T1000 (cell line): ENCODE measurements at regions not wholly inside any gene's neighbourhood (a gene's known extent, or its start where the extent isn't known, plus 50 kb on each side); places are given as distances from the start of the nearest gene placed in this dataset.

Experiments
- DNase-seq: peaks from one replicate; lab custom pipeline; 2025; ENCODE audit warnings: mixed read lengths; lab: John Stamatoyannopoulos, UW

GRCh38 chr20:20933142-20933958 is 172.8 kb downstream of the LINC00237 start:
- no peak for DNase-seq

GRCh38 chr20:20932156-20932555 is 174.0 kb downstream of the LINC00237 start:
- DNase-seq = no peak

DNA sequence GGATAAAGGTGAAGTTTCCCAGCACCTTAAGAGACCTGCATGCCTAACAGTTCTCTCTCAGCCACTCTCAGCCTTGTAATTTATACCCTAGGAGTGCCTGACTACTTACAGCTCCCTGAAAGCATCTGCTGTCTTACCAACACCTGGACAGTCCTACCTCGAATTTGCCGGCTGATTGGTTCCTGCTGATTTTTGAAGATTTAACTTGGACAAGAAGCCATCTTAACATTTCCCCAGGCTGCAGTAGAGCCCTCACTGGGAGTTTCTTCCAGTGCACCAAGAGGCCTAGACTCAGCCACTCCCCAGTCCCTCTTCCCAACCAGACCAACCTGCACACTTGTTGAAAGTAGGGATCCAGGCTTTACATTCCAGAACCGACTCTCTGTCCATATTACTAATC is 174.5 kb downstream of the LINC00237 start:
- DNase-seq = no peak

- no peak for DNase-seq
These were observed 175.1 kb downstream of the LINC00237 start for GRCh38 chr20:20931024-20931423.

- DNase-seq = no peak
These were observed 175.7 kb downstream of the LINC00237 start for GRCh38 chr20:20930500-20930899.

GRCh38 chr20:20929341-20929740 is 176.8 kb downstream of the LINC00237 start:
- DNase-seq = no peak

DNA sequence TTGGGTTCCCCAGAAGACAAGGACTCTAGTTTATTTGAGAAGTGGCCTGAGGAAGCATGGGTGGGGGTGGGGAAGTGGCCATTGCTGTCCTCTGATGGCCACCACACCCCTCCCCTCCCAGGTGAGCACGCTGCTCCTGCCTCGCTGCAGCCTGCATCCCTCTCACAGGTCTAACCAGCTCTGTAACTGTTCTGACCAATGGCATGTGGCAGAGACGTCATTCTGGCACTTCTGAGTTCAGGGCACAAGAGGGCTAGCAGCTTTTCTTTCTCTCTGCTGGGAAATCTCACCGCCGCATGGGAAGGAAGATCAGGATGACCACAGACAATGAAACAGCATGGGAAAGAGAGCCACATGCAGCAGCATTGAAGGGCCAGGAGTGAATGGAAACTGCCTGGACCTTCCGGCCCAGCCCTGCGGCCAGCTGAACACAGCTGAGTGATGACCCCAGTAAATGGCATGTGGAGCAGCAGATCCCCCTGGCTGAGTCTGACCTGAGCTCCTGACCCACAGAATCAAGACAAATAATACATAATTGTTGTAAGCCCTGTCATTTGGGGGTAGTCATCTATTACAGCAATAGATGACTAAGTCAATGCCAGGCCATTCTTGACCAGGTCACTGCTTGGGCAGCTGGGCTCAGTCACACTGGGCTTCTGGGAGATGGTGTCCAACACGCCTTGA is 179.8 kb downstream of the LINC00237 start:
- no peak for DNase-seq

DNA sequence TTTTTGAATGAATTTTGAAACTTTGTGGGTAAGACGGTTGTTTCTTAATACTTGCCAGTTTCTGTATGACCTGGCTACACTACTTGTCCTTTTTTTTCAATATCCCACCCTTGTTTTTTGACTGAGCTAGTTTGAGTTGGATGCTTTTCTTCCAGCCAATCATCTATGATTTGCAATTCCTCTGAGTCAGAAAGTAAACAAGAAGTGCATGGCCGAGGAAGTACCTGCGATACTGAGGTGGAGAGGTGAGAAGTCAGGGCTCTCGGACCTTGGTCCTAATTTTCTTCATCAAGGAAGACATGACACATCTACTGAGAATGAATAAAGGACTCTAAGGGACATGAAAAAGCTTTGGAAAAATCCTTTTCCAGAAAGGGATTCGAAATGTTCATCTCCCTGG is 185.7 kb downstream of the LINC00237 start:
- no peak for DNase-seq

DNA sequence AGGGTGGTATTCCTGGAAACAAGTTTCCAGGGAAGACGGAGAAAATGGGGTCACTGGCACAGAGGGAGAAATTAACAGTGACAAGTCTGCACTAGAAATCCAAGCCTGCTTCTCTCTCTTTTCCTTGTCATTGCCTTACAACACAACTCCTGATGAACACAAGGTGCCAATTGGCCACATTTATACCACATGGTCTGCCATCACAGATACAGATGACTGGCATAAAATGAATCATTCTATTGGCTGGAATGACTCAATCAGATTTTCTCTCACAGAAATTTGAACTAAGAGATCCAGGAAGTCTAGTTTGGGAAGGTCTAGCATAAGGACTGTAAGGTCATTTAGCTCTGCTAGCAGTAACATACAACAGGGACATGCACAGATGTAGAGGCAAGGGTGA is 190.3 kb downstream of the LINC00237 start:
- DNase-seq = no peak

DNA sequence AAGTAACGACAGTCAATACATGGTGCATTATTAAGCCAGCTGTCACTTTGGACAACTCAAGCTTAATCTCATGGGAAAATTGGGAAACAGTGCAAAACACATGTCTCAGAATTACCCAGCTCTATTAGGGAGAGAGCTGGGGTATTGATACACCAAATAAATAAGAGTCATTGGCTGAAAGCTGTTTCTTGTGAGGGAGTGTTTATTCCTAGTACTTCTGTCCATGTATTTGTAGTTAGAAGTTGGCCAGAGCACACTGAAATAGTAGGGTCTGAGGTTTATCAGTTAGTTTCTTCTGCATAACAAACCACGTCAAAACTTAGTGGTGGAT is 192.0 kb upstream of the RALGAPA2 start:
- DNase-seq = no peak

- no peak for DNase-seq
These were observed 191.5 kb upstream of the RALGAPA2 start for GRCh38 chr20:20903773-20904500.

DNA sequence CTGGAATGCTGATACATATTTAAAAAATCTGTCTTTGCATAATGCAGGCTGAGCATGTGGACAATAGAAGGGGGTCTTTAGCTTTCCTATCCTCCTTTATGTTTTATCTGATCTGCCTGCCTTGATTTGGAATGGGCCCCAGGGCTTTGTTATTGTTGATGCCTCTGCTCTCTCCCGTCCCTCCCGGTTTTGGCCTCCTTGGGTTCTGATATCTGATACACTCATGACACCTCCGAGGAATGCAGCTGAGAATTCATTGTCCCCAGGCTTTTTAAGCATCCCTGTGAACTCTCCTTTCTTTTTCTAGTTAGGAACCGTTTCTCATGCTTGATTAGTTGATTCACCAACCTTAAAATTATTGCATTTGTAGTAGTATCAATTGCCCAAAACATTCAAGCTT is 185.5 kb upstream of the RALGAPA2 start:
- no peak for DNase-seq

DNA sequence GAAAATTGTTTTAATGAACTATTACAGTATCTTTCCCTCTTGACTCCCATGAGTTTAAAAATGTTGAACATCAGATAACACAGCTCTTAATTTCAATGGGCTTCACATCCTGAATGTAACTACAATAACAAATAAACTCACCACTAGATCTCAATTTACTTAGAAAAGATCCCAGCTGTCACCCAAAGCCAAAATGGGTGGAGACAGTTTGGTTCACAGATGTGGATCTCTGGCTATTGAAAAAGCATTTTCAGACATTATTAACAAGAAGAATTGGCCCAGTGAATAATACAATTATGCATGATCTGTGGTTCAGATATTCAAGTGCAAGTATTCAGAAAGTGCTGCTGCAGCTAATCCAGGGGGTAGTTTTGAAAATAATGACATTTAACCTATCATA is 184.7 kb upstream of the RALGAPA2 start:
- DNase-seq = no peak

DNA sequence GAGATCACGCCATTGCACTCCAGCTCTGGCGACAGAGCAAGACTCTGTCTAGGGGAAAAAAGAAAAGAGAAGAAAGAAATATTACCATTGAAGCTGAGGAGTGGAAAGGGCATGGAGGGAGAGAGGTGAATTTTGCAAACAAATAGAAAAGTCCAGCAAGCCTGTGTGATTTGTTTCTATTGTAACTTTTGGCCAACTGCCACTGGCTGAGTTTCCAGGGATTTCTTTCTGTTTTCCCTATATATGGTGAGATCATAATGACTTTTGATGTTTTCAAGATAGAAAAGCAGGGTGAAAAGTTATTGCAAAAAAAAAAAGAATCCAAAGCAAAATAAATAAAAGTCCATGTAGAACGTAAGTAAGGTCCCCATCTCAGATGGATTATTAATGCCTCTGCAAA is 184.2 kb upstream of the RALGAPA2 start:
- DNase-seq = no peak

GRCh38 chr20:20895537-20895936 is 183.1 kb upstream of the RALGAPA2 start:
- DNase-seq = no peak

DNA sequence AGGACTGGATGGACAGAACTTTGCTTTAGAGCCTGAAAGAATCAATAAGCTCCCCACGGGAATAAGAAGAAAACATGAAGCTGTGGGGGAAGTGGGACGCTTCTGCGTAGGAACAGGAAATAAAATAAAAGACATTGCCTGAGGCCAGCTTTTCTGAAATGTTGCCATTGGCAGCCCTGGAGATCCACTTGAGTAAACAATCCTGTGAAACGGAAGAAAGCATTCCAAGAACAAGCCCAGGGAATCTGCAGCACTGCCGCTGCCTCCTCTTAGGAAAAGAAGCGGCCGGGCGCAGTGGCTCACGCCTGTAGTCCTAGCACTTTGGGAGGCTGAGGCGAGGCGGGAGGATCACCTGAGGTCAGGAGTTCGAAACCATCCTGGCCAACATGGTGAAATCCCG is 182.3 kb upstream of the RALGAPA2 start:
- no peak for DNase-seq

- no peak for DNase-seq
These were observed 181.8 kb upstream of the RALGAPA2 start for GRCh38 chr20:20894280-20894679.

DNA sequence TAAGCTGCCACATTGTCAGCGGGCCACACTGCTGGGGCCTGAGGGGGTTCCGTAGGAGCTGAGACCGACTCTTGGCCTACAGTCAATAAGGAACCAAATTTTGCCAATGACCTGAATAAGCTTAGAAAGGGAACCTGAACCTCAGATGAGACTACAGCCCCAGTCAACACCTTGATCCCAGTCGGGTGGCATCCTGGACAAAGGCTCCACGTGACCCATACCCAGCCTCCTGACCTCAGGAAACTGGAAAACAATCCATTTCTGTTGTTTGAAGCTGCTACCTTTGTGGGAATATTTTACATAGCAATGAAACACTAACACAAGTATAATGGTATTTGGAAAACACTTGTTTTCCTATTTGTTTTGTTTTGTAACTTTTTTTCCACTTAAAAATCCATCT is 179.9 kb upstream of the RALGAPA2 start:
- no peak for DNase-seq

GRCh38 chr20:20890751-20891150 is 178.3 kb upstream of the RALGAPA2 start:
- DNase-seq = no peak

DNA sequence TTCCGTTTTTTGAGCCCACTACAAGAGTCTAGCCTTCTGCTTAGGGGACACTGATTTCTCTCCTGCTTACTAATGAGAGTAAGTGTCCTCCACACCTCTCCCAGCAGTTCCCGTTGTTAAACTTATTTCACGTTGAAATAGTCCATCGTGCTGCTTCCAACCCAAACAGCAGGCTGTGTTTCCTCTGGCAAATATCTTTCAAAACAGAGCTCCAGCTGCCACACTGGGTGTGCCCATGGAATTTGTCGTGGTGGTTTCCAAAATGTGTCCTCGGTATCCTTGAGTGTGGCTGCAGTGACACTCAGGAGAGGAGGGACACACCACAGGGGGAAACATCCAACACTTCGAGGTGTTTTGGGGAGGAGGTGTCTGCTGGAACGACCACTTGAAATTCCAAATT is 176.5 kb upstream of the RALGAPA2 start:
- no peak for DNase-seq

- no peak for DNase-seq
These were observed 175.8 kb upstream of the RALGAPA2 start for GRCh38 chr20:20888266-20888656.

GRCh38 chr20:20887593-20888265 is 175.3 kb upstream of the RALGAPA2 start:
- no peak for DNase-seq

- DNase-seq = no peak
These were observed 169.4 kb upstream of the RALGAPA2 start for GRCh38 chr20:20881808-20882207.
